Spleen (tissue), 11 donors: ENCODE measurements at regions not wholly inside any gene's neighbourhood (a gene's known extent, or its start where the extent isn't known, plus 50 kb on each side); places are given as distances from the start of the nearest gene placed in this dataset.

Experiments
- DNase-seq: peaks from one replicate; pipeline ENCODE4 v3.0.0-alpha.2; 2020
- H3K27ac ChIP-seq, 8 donors: fragments of 200-600 bp; sonication (generic) in 7 of 8; 1 replicate in 4 of 8; 2 replicates in 4 of 8; pipeline versions ENCODE4 v1.5.0 to v1.8.0; 2016 to 2021; ENCODE audit warnings: inconsistent platforms in 4 of 8, mild to moderate bottlenecking in 4 of 8, moderate library complexity in 1 of 8
- H3K27me3 ChIP-seq, 7 donors: fragments of 200-600 bp; sonication (generic) in 6 of 7; replicated peaks in 1 of 7; 1 replicate in 4 of 7; 2 replicates in 3 of 7; pipeline versions ENCODE4 v1.5.0 to v1.8.0; 2016 to 2021; ENCODE audit warnings: inconsistent platforms in 3 of 7, mild to moderate bottlenecking in 1 of 7
- H3K36me3 ChIP-seq, 6 donors: fragments of 200-600 bp; sonication (generic) in 5 of 6; 1 replicate in 4 of 6; 2 replicates in 2 of 6; pipeline versions ENCODE4 v1.5.0 to v1.8.0; 2016 to 2021; ENCODE audit warnings: inconsistent platforms in 2 of 6
- H3K4me1 ChIP-seq, 6 donors: fragments of 200-600 bp; sonication (generic) in 5 of 6; 1 replicate in 3 of 6; 2 replicates in 3 of 6; pipeline versions ENCODE4 v1.5.0 to v1.8.0; 2016 to 2021; ENCODE audit warnings: inconsistent platforms in 3 of 6
- H3K4me3 ChIP-seq, 8 donors: fragments of 200-600 bp; sonication (generic) in 7 of 8; 1 replicate in 4 of 8; 2 replicates in 4 of 8; pipeline versions ENCODE4 v1.5.0 to v1.8.0; 2016 to 2021; ENCODE audit warnings: inconsistent platforms in 4 of 8, mild to moderate bottlenecking in 4 of 8, moderate library complexity in 2 of 8
- H3K9me3 ChIP-seq, 8 donors: fragments of 200-600 bp; sonication (generic) in 7 of 8; 1 replicate in 4 of 8; 2 replicates in 4 of 8; pipeline versions ENCODE4 v1.5.0 to v1.8.0; 2016 to 2021; ENCODE audit warnings: inconsistent platforms in 4 of 8
- CTCF ChIP-seq, 11 experiments: fragments of 200-600 bp in 7 of 11; fragments of 450-650 bp in 4 of 11; sonication (generic) in 4 of 11; IDR thresholded peaks in 8 of 11; conservative IDR thresholded peaks in 3 of 11; 1 replicate in 7 of 11; 2 replicates in 4 of 11; pipeline versions ENCODE4 v1.4.0 to v1.8.0; 2016 to 2021; ENCODE audit warnings: antibody characterized with exemption in 11 of 11, inconsistent platforms in 4 of 11, mild to moderate bottlenecking in 1 of 11
- POLR2A ChIP-seq, 3 donors: fragments of 450-650 bp; IDR thresholded peaks; one replicate each; pipeline ENCODE4 v1.5.1; 2017; ENCODE audit warnings: antibody characterized with exemption in 3 of 3, mild to moderate bottlenecking in 1 of 3
- POLR2AphosphoS5 ChIP-seq, 3 donors: sonication (generic); formaldehyde crosslinking; IDR thresholded peaks; one replicate each; pipeline ENCODE4 v1.5.1; 2017; ENCODE audit warnings: antibody characterized with exemption in 3 of 3
- WGBS, 5 donors: extraction: QIAGEN DNeasy Blood & Tissue Kit in 3 of 5; methylation state at CpG; one replicate each; pipeline versions ENCODE4 v1.1.5 to v1.1.7; 2013 to 2018; 5-methylcytosine and 5-hydroxymethylcytosine counted together
- intact Hi-C: fragments of 100-400 bp; cut with DNase I; formaldehyde crosslinking; loops from one replicate; pipeline ENCODE4 v1.15.0; 2023; ENCODE audit warnings: low total_unique reads
- donor health status: healthy with polysubstance abuse.
- donor health status: DM: no; HTN: no; CAD: no; lungs with moderate emphysema.
- donor health status: DM: no; HTN: no; CAD: no.
- donor health status: Bipolar disorder and iron deficiency.
- donor health status: healthy.
- donor health status: DM: no; HTN: no; CAD: no.
- donor health status: DM: yes; HTN: yes; CAD: no.

- no peak for TF ChIP-seq CTCF (IDR thresholded peaks at IDR 0.05 in 8 of 11, conservative IDR thresholded peaks at IDR 0.05 in 3 of 11)
- no peak for TF ChIP-seq POLR2A (IDR thresholded peaks at IDR 0.05)
- no peak for TF ChIP-seq POLR2AphosphoS5 (IDR thresholded peaks at IDR 0.05)
- no peak for DNase-seq
- Histone ChIP-seq H3K36me3 (no peaks in the 10 kb centered on the region), H3K27me3 (no peaks in the 10 kb centered on the region), H3K4me3 (no peak overlapping the region), H3K4me1 (no peaks in the 10 kb centered on the region), H3K9me3 (peaks cover 0 to 11% (median 3%) of the 10 kb centered on the region in 8 donors), H3K27ac (no peak overlapping the region)
- intact Hi-C loops: no loop called here
- WGBS, 5 donors: 79 to 95% (median 84%) methylated on average over 1 of the region's 1 CpG
Measured at GRCh38 chr2:53064154-53064553, 703.5 kb upstream of the CHAC2 start.

DNA sequence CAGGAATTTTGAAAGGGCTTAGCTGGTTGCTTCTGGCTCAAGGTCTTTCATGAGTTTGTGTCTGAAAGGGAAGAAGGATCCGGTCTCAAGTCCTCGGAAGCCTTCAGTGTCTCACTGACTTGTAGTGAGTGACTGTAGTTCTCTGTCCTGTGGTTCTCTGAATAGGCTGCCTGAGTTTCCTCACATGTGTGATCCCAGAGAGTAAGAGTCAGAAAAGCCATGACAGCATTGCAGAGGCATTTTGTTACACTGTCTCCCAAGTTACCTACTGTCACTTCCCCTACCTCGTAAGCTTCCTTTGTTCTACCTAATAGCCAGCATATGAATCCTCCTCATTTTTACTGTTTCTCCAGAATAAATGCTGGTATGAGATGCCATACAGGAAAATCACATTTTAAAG is 709.1 kb upstream of the CHAC2 start:
- H3K36me3 ChIP-seq: no peaks in the 10 kb centered on the region
- peaks cover 0 to 11% (median 3%) of the 10 kb centered on the region in 8 donors for H3K9me3 ChIP-seq
- H3K4me1 ChIP-seq: no peaks in the 10 kb centered on the region
- intact Hi-C loops: no loop called here
- WGBS, 5 donors: 82 to 97% (median 86%) methylated on average over 3 of the region's 3 CpGs
- H3K4me3 ChIP-seq: no peak overlapping the region
- no peaks in the 10 kb centered on the region for H3K27me3 ChIP-seq
- TF ChIP-seq POLR2AphosphoS5 (IDR thresholded peaks at IDR 0.05) (no peak), CTCF (IDR thresholded peaks at IDR 0.05 in 8 of 11, conservative IDR thresholded peaks at IDR 0.05 in 3 of 11) (no peak), POLR2A (IDR thresholded peaks at IDR 0.05) (no peak)
- no peak overlapping the region for H3K27ac ChIP-seq
- no peak for DNase-seq

DNA sequence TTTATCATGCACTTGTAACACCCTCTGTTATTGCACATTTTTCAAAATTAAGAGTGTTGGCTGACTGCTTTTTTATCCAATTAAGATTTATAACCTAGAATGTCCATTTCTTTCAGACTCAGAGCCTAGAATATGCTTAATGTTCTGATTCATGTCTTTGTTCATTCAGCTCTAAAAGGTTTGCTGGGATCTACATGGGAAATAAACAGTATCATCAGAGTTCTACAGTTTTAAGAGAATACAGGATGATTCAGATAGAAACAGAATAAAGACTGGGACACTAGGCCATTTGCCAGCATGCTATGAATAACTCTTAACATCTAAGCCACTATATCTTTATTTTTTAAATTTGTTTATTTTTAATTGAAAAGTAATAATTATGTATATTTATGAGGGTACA is 713.7 kb upstream of the CHAC2 start:
- Histone ChIP-seq H3K27me3 (no peaks in the 10 kb centered on the region), H3K36me3 (no peaks in the 10 kb centered on the region), H3K4me1 (no peaks in the 10 kb centered on the region), H3K9me3 (peaks cover 0 to 14% (median 3%) of the 10 kb centered on the region in 8 donors), H3K27ac (no peak overlapping the region), H3K4me3 (no peak overlapping the region)
- TF ChIP-seq POLR2A (IDR thresholded peaks at IDR 0.05) (no peak), POLR2AphosphoS5 (IDR thresholded peaks at IDR 0.05) (no peak), CTCF (IDR thresholded peaks at IDR 0.05 in 8 of 11, conservative IDR thresholded peaks at IDR 0.05 in 3 of 11) (no peak)
- intact Hi-C loops: no loop called here
- DNase-seq: no peak

- no peak for TF ChIP-seq POLR2AphosphoS5 (IDR thresholded peaks at IDR 0.05)
- TF ChIP-seq POLR2A (IDR thresholded peaks at IDR 0.05): no peak
- TF ChIP-seq CTCF (IDR thresholded peaks at IDR 0.05 in 8 of 11, conservative IDR thresholded peaks at IDR 0.05 in 3 of 11): no peak
- H3K27me3 ChIP-seq: no peaks in the 10 kb centered on the region
- intact Hi-C loops: no loop called here
- H3K36me3 ChIP-seq: no peaks in the 10 kb centered on the region
- no peaks in the 10 kb centered on the region for H3K4me1 ChIP-seq
- DNase-seq: no peak
- no peak overlapping the region for H3K27ac ChIP-seq
- no peak overlapping the region for H3K4me3 ChIP-seq
- H3K9me3 ChIP-seq: peaks cover 0 to 21% (median 3%) of the 10 kb centered on the region in 8 donors
Measured at GRCh38 chr2:53051157-53051556, 716.4 kb upstream of the CHAC2 start.
